Stimulated activated CD8-positive, alpha-beta memory T cell treated with anti-CD3 and anti-CD28 coated beads, Interleukin-12 subunit alpha, Interleukin-12 subunit beta, amount 100 ng/mL, for 24 hours (primary cell): ENCODE measurements at regions not wholly inside any gene's neighbourhood (a gene's known extent, or its start where the extent isn't known, plus 50 kb on each side); places are given as distances from the start of the nearest gene placed in this dataset.

Experiments
- DNase-seq: peaks from one replicate; pipeline ENCODE4 v3.0.0-alpha.2; 2020; ENCODE audit errors: extremely low read depth

DNA sequence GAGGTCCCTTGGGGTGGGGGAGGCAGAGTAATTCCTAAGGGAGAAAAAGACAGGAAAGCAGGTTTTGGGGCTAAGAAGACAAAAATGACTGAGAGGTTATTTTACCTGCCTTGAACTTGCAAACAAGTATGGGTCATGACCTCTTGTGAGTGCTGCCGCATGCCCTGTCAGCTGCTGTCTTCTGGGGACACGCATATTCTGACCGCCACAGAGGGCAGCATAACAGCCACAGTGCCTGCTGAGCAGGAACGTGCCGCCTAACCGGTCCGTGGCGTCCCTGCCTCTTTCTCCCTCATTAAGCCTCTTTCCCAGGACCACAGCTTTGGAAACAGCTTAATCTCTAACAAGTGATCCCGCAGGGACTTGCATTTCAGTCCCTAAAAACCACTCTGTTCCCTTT is 51.3 kb upstream of the KCNA1 start:
- no peak for DNase-seq

- no peak for DNase-seq
These were observed 50.1 kb upstream of the KCNA1 start for GRCh38 chr12:4859478-4860210.
